Esophagus muscularis mucosa (tissue), 4 donors: ENCODE measurements at regions not wholly inside any gene's neighbourhood (a gene's known extent, or its start where the extent isn't known, plus 50 kb on each side); places are given as distances from the start of the nearest gene placed in this dataset.

ENCODE experiments used
- DNase-seq: peaks from one replicate; pipeline ENCODE4 v3.0.0-alpha.2; 2017; ENCODE audit errors: extremely low spot score
- H3K27ac ChIP-seq, 4 donors: fragments of 200-600 bp; sonication (generic); replicated peaks in 1 of 4; 1 replicate in 3 of 4; 2 replicates in 1 of 4; pipeline ENCODE4 v1.5.1; 2016 to 2019; ENCODE audit warnings: mild to moderate bottlenecking in 1 of 4
- H3K27me3 ChIP-seq, 4 donors: fragments of 200-600 bp; sonication (generic); one replicate each; pipeline versions ENCODE4 v1.5.1 to v1.6.0; 2016 to 2019
- H3K36me3 ChIP-seq, 4 donors: fragments of 200-600 bp; sonication (generic); one replicate each; pipeline ENCODE4 v1.5.1; 2016 to 2019
- H3K4me1 ChIP-seq, 4 donors: fragments of 200-600 bp; sonication (generic); one replicate each; pipeline ENCODE4 v1.5.1; 2016 to 2019
- H3K4me3 ChIP-seq, 4 donors: fragments of 200-600 bp; sonication (generic); 1 replicate in 2 of 4; 2 replicates in 2 of 4; pipeline ENCODE4 v1.5.1; 2016 to 2019; ENCODE audit warnings: mild to moderate bottlenecking in 4 of 4, moderate library complexity in 1 of 4
- H3K9me3 ChIP-seq, 4 donors: fragments of 200-600 bp; sonication (generic); 1 replicate in 3 of 4; 2 replicates in 1 of 4; pipeline ENCODE4 v1.5.1; 2016 to 2019
- POLR2AphosphoS5 ChIP-seq, 2 donors: sonication (generic); formaldehyde crosslinking; IDR thresholded peaks; one replicate each; pipeline ENCODE4 v1.6.1; 2017; ENCODE audit warnings: antibody characterized with exemption in 2 of 2
- WGBS: methylation state at CpG from one replicate; pipeline ENCODE4 v1.1.5; 2018; 5-methylcytosine and 5-hydroxymethylcytosine counted together
- intact Hi-C: fragments of 100-400 bp; cut with DNase I; formaldehyde crosslinking; loops from one replicate; pipeline ENCODE4 v1.15.1; 2023

DNA sequence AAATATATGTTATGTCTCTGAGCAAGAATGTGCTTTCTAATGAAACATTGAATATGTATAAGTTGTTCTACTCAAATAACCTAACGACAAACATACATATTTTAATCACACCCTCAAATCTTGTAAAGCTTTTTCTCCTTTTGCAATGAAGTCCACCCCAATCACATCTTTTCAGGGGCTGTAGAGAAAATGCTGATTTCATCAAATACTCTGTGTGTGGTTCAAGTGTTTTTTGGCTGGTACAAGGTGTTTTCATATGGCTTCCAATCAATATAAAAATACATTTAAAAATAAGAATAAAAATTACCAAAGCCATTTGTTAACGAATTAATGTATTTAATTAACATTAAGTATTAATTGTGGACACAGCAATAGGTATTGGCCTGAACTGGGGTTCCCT is 57.2 kb upstream of the TMEM196 start:
- TF ChIP-seq POLR2AphosphoS5 (IDR thresholded peaks at IDR 0.05), result no peak
- intact Hi-C loops, result no loop called here
- H3K4me1 ChIP-seq, result no peaks in the 10 kb centered on the region
- no peak for DNase-seq
- no peak overlapping the region for H3K4me3 ChIP-seq
- WGBS, result 77% methylated on average over 2 of the region's 2 CpGs
- H3K9me3 ChIP-seq, result no peaks in the 10 kb centered on the region
- H3K27me3 ChIP-seq, result no peaks in the 10 kb centered on the region
- no peak overlapping the region for H3K27ac ChIP-seq
- H3K36me3 ChIP-seq, result no peaks in the 10 kb centered on the region
